Rectal smooth muscle tissue (tissue), 1 donor: ENCODE measurements at regions not wholly inside any gene's neighbourhood (a gene's known extent, or its start where the extent isn't known, plus 50 kb on each side); places are given as distances from the start of the nearest gene placed in this dataset.

Experiments
- H3K27ac ChIP-seq: one replicate; pipeline ENCODE4 v1.7.0; 2013; ENCODE audit warnings: low read depth, low read length, inconsistent platforms
- H3K27me3 ChIP-seq: one replicate; pipeline ENCODE4 v1.7.0; 2013; ENCODE audit warnings: low read length; ENCODE audit not compliant: control insufficient read depth, insufficient read depth
- H3K36me3 ChIP-seq: one replicate; pipeline ENCODE4 v1.7.0; 2013; ENCODE audit warnings: low read length; ENCODE audit not compliant: control insufficient read depth, insufficient read depth
- H3K4me1 ChIP-seq: one replicate; pipeline ENCODE4 v1.7.0; 2013; ENCODE audit warnings: low read length; ENCODE audit not compliant: control insufficient read depth, insufficient read depth
- H3K4me3 ChIP-seq: one replicate; pipeline ENCODE4 v1.7.0; 2013; ENCODE audit warnings: low read length
- H3K9ac ChIP-seq: one replicate; pipeline ENCODE4 v1.7.0; 2013; ENCODE audit warnings: low read length

DNA sequence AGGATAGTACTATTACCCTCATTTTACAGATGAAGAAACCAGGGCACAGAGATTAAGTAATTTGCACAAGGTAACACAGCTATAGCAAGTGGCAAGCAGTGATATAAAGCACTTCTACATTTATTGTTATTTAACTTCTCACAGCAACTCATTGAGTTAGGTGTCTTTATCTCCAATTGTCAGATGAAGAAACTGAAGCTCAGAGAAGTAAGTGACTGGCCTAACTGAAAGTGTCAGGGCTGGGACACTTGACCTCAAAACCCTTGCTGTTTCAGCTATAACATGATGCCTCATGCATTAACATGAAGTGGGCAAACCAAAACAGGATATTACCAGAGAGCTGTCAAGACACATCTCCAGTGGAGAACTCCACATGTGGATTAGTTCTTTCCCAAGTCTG lies 65.8 kb upstream of the LEKR1 start:
- Histone ChIP-seq H3K27me3 (no peaks in the 10 kb centered on the region), H3K4me3 (no peak overlapping the region), H3K4me1 (peaks cover 4% of the 10 kb centered on the region), H3K36me3 (no peaks in the 10 kb centered on the region), H3K9ac (no peak overlapping the region), H3K27ac (no peak overlapping the region)

DNA sequence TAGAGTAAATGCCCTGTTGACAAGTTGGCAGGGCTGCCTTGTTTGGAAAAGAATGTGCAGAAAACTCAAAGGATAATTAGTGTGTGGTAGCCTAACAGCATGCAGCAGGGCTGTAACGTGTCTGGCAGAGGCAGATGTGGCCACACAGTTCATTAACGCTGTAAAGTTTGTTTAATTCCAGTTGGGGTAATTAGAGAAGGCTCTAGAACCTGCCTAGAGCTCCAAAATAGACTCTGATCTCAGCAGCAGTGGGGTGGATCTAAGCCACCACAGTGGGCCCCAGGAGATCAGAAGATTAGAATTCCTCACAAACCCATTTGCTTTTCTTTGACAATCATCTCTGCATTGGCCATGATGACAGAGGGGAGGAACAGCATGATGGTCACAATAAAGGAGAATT lies 65.1 kb upstream of the LEKR1 start:
- no peak overlapping the region for H3K27ac ChIP-seq

DNA sequence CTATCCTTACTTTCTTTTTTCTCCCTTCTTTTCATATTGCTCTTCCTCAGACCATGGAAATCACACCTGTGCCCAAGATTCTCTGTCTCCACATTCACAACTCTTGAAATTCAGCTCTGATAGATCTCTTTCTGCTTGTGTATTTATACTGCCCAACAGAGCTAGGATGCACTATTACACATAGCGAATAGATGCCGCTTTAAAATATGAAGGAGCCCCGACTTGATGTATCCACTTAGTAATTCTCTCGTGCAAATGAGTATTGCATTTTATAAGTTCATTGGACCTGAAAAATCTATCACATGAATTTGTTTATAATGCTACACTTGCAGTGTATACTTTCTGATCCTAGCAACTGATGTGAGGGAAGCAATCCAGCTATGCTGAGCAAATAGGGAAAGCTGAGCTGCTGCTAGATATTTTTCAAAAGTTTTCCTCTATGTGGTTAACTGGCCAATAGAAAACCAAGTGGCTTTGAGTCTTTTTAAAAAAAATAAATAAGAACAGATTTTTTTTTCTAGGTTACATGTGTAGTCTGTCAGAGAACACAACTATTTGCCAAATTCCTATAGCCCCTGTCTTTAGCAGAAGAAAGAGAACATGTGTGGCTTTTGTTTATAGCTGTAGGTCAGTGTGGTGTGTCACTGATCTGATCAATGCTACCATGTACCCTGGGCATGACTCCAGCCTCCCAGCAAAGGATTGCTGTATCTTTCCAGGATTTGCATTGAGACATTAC lies 64.3 kb upstream of the LEKR1 start:
- Histone ChIP-seq H3K4me1 (peaks cover 4% of the 10 kb centered on the region), H3K4me3 (no peak overlapping the region), H3K9ac (no peak overlapping the region), H3K27me3 (no peaks in the 10 kb centered on the region), H3K36me3 (no peaks in the 10 kb centered on the region), H3K27ac (peak overlapping the region; percentile 65)

More for the DNA sequence above, 65.1 kb upstream of the LEKR1 start:
- Histone ChIP-seq H3K27me3 (no peaks in the 10 kb centered on the region), H3K36me3 (no peaks in the 10 kb centered on the region), H3K4me1 (peaks cover 4% of the 10 kb centered on the region), H3K9ac (no peak overlapping the region), H3K4me3 (no peak overlapping the region)

DNA sequence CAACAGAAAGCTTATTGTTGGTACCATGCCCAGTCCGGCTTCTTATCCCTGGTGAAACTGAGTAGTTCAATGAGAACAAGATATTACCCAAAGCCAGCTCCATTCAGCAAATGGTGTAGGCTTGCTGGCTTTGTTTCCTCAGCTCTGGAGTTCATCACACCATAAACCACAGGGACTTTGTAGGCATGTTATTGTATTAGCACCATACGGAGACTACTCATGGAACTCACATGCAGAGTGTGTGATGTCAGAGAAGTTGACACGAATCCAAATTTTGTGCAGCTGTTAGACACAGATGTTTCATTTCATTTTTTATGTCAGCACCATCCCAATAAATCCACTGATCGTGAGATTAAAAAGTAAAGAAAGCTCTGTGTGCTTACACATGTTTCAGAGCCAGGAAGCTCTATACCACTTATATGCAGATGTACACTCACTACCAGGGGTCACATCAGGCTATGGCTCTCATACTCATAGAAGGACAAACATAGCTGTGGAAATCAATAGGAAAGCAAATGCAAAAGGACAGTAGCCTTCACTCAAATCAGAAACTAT lies 63.4 kb upstream of the LEKR1 start:
- H3K9ac ChIP-seq = no peak overlapping the region
- H3K4me3 ChIP-seq = no peak overlapping the region
- no peaks in the 10 kb centered on the region for H3K27me3 ChIP-seq
- H3K4me1 ChIP-seq = peaks cover 4% of the 10 kb centered on the region
- H3K27ac ChIP-seq = peak overlapping the region; percentile 65
- H3K36me3 ChIP-seq = no peaks in the 10 kb centered on the region

DNA sequence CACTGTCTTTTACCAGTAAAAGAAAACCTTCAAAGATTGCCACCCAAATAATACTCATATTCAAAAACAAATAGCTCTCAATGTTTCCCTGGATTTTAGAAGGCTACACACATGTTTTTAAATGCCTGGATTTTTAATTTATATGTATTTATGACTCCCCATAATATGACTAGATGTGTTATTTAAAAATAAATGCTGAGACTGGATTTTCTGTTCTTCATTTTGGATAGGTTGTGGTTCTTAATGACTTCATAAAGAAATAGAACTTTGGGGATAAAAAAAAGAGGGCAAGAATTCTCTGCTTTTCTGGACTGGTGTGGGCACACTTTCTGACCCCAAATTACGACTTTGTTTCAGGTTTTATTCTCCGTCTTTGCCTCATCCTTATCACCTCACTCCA lies 62.8 kb upstream of the LEKR1 start:
- H3K27me3 ChIP-seq = no peaks in the 10 kb centered on the region
- no peak overlapping the region for H3K9ac ChIP-seq
- no peaks in the 10 kb centered on the region for H3K36me3 ChIP-seq
- no peak overlapping the region for H3K27ac ChIP-seq
- H3K4me1 ChIP-seq = peaks cover 4% of the 10 kb centered on the region
- no peak overlapping the region for H3K4me3 ChIP-seq

DNA sequence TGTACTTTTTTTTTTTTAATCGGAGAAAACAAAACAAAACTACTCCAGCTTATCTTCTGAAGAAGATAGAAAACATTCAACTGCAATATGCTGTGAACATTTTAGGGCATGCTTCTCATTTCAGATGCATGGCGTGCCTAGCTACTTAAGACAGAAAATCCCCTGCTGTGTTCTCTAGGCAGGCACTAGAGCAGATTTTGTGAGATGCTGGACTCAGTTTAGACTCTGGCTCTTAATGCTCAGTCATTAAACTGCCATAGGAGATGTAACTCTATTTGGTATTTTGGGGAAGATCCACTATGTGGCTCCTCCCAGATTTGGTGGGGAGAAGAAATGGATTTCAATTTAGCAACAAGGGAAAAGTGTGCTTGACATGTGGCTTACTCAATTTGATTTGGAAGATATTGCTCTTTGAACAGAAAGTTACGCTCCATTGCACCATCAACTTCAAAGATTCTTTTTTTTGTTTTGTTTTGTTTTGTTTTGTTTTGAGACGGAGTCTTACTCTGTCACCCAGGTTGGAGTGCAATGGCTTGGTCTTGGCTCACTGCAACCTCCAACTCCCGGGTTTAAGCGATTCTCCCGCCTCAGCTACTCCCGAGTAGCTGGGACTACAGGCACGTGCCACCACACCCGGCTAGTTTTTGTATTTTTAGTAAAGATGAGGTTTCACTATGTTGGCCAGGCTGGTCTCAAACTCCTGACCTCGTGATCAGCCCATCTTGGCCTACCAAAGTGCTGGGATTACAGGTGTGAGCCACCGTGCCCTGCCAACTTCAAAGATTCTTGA lies 62.0 kb upstream of the LEKR1 start:
- Histone ChIP-seq H3K4me3 (no peak overlapping the region), H3K9ac (no peak overlapping the region), H3K4me1 (peaks cover 4% of the 10 kb centered on the region), H3K36me3 (no peaks in the 10 kb centered on the region), H3K27me3 (no peaks in the 10 kb centered on the region), H3K27ac (no peak overlapping the region)

DNA sequence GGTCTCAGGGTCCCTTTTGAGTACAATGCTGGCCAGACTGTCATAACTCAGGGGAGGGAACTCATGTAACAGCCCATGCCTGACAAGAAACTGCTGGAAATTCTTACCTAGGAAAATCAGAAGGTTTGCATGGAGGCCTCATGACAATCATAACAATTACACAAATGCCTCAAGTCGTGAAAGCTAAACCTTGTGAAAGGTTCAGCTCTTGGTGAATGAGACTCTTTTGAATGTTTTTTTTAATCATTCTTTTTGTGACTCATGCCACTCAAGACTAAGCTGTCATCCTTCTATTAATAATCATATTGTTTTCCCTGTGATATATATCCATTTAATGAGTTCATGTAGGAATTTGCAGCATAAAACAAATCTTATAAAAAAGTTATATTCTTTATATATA lies 61.4 kb upstream of the LEKR1 start:
- Histone ChIP-seq H3K4me3 (no peak overlapping the region), H3K27ac (no peak overlapping the region), H3K4me1 (peaks cover 4% of the 10 kb centered on the region), H3K27me3 (no peaks in the 10 kb centered on the region), H3K36me3 (no peaks in the 10 kb centered on the region), H3K9ac (no peak overlapping the region)

DNA sequence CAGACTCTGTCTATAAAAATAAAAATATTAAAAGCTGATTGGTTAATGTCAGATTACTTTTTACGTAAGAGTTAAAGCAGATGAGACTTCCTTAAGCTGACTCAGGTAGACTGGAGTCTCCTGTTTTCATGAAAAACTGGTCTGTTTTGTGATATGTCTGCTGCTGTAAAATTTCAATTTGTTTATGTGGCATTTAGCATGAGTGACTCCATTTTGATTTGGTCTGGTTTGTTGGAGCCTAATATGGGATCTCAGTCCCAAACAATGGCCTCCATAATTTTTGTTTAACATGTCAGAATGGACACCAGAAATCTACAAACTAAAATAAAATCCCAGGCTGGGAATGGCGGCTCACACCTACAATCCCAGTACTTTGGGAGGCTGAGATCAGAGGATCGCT lies 57.8 kb upstream of the LEKR1 start:
- H3K4me1 ChIP-seq = peaks cover 3% of the 10 kb centered on the region
- H3K9ac ChIP-seq = no peak overlapping the region
- no peaks in the 10 kb centered on the region for H3K36me3 ChIP-seq
- H3K27me3 ChIP-seq = no peaks in the 10 kb centered on the region
- H3K27ac ChIP-seq = no peak overlapping the region
- H3K4me3 ChIP-seq = no peak overlapping the region

DNA sequence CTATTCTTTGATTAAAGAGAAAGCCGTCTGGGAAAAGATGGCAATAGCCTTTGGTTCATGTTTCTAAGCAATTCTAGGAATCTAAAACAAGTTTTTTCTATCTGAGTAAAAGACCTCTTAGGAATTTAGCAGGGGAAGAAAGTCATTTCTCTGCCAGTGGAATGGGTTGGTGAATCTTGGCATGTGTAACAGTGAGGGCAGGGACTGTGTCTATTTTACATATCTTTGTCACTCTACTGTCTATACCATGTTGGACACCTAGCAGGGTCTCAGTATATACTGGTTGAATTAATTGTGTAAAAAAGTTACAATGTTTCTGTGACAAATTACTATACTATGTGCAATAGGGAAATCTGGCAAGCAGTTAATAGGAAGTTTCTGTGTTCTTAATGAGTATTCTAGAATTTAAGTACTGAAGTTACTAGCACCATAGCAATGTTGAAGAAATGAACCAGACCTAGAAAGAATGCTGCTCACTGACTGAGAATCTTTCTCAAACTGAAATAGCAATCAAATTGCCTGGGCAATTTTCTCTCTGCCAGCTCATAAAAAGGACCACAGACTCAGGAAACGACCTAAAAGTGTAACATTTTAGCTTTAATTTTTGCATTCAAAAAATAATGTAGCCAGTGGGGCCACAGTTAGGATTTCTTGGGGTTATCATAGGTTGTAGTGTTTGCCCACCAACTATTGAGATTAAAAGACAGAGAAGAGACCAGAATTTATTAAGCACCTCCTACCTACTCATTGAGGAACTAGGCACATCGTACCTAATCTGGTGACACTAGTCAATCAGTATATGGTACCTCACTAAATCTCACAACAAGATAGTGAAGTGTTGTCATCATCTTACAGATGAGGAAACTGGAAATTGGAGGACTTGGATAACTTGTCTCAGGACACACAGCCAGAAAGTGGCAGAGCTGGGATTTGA lies 56.2 kb upstream of the LEKR1 start:
- H3K4me1 ChIP-seq = peaks cover 3% of the 10 kb centered on the region

DNA sequence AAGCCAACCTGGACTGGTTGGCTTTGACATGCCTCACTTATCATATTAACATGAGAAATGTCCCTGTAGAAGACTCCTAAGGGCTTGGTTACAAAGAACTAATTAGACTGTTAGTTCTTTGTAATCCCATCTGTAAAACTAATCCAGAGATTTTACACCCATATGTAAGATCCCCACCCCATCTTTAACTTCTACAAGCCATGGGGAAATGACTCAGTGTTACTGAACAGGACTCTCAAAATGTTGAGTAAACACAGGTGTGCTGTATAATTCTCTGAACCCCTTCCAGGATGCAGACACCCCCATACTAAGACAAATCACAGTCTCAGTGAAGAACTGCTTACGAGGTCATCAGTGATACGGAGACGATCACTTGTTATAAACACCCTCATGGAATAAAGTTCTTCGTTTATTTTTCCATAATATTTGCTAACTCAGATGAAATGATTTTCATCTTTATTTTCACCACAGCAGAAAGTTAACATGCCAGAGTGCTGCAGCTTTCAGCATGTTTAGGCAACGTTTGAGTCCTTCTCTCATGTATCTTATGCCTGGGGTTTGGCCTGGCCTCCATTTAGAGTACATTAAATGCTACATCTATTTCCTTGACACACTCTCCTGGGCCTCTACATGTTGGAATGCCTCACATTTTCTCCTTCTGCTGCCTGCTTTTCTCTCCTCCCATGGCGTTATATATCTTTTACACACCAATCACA lies 55.3 kb upstream of the LEKR1 start:
- H3K27ac ChIP-seq = no peak overlapping the region
- H3K4me1 ChIP-seq = peaks cover 3% of the 10 kb centered on the region
- H3K36me3 ChIP-seq = no peaks in the 10 kb centered on the region
- no peak overlapping the region for H3K4me3 ChIP-seq
- H3K9ac ChIP-seq = no peak overlapping the region
- no peaks in the 10 kb centered on the region for H3K27me3 ChIP-seq

More for the DNA sequence above, 56.2 kb upstream of the LEKR1 start:
- no peak overlapping the region for H3K27ac ChIP-seq
- no peaks in the 10 kb centered on the region for H3K36me3 ChIP-seq
- no peak overlapping the region for H3K9ac ChIP-seq
- no peak overlapping the region for H3K4me3 ChIP-seq
- no peaks in the 10 kb centered on the region for H3K27me3 ChIP-seq

DNA sequence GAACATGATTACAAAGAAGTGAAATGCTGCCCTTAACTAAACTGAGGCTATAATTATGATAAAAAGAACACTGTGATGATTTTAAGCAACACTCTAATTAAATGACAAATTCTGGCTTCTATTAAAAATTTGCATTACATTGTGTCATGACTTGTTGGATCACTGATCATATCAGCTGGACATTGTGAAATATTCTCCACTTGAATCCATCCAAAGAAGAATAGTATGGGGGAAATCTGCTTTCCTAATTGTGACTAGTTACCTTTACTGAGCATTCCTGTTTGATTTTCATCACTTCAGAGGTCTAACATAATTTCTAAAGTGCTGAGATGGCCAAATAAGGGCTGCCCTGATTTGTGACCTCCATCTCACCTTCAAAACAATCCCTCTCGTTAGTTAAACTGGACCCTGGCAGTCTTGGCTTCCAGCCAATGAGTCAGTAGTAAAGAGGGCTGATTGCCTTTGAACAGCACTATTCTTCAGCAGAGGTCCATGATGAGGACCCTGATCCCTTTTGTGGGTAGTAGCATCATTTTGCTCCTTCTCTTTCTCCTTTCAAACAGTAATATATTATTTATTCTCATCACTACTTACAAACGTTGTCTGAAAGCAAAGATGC lies 53.5 kb upstream of the LEKR1 start:
- no peak overlapping the region for H3K9ac ChIP-seq
- no peaks in the 10 kb centered on the region for H3K27me3 ChIP-seq
- peaks cover 3% of the 10 kb centered on the region for H3K4me1 ChIP-seq
- no peaks in the 10 kb centered on the region for H3K36me3 ChIP-seq
- no peak overlapping the region for H3K27ac ChIP-seq
- no peak overlapping the region for H3K4me3 ChIP-seq
